ENCODE measurements at regions not wholly inside any gene's neighbourhood (a gene's known extent, or its start where the extent isn't known, plus 50 kb on each side); places are given as distances from the start of the nearest gene placed in this dataset.
A peak's percentile ranks its signal among the peaks of the same experiment; 100 is the strongest.
"Not testable (repeated sequence)": the region's sequence is repeated elsewhere in the genome, so short reads cannot be mapped to it uniquely, and the experiment has no call there.

- peak; percentile 36 for DNase-seq
Measured at GRCh38 chr2:87593784-87594610, 153.9 kb upstream of the PLGLB2 start.

- DNase-seq = not testable (repeated sequence)
Measured at GRCh38 chr2:87594611-87594992, 153.3 kb upstream of the PLGLB2 start.

GRCh38 chr2:87595017-87595416, 152.9 kb upstream of the PLGLB2 start:
- DNase-seq = not testable (repeated sequence)

- not testable (repeated sequence) for DNase-seq
Measured at GRCh38 chr2:87600961-87601360, 146.9 kb upstream of the PLGLB2 start.

GRCh38 chr2:87602118-87602517, 145.8 kb upstream of the PLGLB2 start:
- not testable (repeated sequence) for DNase-seq

GRCh38 chr2:87602728-87603127, 145.2 kb upstream of the PLGLB2 start:
- DNase-seq = not testable (repeated sequence)

- DNase-seq = not testable (repeated sequence)
Measured at GRCh38 chr2:87603418-87604278, 144.2 kb upstream of the PLGLB2 start.

- not testable (repeated sequence) for DNase-seq
Measured at GRCh38 chr2:87604279-87604818, 143.5 kb upstream of the PLGLB2 start.

- not testable (repeated sequence) for DNase-seq
Measured at GRCh38 chr2:87604980-87605379, 142.9 kb upstream of the PLGLB2 start.

GRCh38 chr2:87608377-87609166, 139.3 kb upstream of the PLGLB2 start:
- not testable (repeated sequence) for DNase-seq

- not testable (repeated sequence) for DNase-seq
Measured at GRCh38 chr2:87610974-87611373, 136.9 kb upstream of the PLGLB2 start.

- not testable (repeated sequence) for DNase-seq
Measured at GRCh38 chr2:87611416-87611815, 136.5 kb upstream of the PLGLB2 start.

GRCh38 chr2:87611956-87612355, 135.9 kb upstream of the PLGLB2 start:
- DNase-seq = not testable (repeated sequence)

- not testable (repeated sequence) for DNase-seq
Measured at GRCh38 chr2:87614829-87615434, 133.0 kb upstream of the PLGLB2 start.

- not testable (repeated sequence) for DNase-seq
Measured at GRCh38 chr2:87619121-87619520, 128.8 kb upstream of the PLGLB2 start.

GRCh38 chr2:87621139-87621538, 126.7 kb upstream of the PLGLB2 start:
- DNase-seq = not testable (repeated sequence)

GRCh38 chr2:87622720-87623119, 125.2 kb upstream of the PLGLB2 start:
- DNase-seq = not testable (repeated sequence)

GRCh38 chr2:87629491-87630458, 118.1 kb upstream of the PLGLB2 start:
- DNase-seq = peak; percentile 49

GRCh38 chr2:87630892-87631291, 117.0 kb upstream of the PLGLB2 start:
- not testable (repeated sequence) for DNase-seq

- peak; percentile 40 for DNase-seq
Measured at GRCh38 chr2:87631402-87631801, 116.5 kb upstream of the PLGLB2 start.
